Activated T-cell treated with anti-CD3 and anti-CD28 coated beads, Interleukin-2, amount 50 U/mL, for 24 hours (primary cell): ENCODE measurements at regions not wholly inside any gene's neighbourhood (a gene's known extent, or its start where the extent isn't known, plus 50 kb on each side); places are given as distances from the start of the nearest gene placed in this dataset.
A peak's percentile ranks its signal among the peaks of the same experiment; 100 is the strongest.

ENCODE experiments used
- DNase-seq: peaks from one replicate; pipeline ENCODE4 v3.0.0-alpha.2; 2020
- H3K27ac Mint-ChIP-seq: 2 replicates; pipeline ENCODE4 v1.8.0; 2020; ENCODE audit warnings: mild to moderate bottlenecking, mixed read lengths
- H3K27me3 Mint-ChIP-seq: 2 replicates; pipeline ENCODE4 v1.8.0; 2020; ENCODE audit warnings: mixed read lengths
- H3K36me3 Mint-ChIP-seq: 2 replicates; pipeline ENCODE4 v1.8.0; 2020; ENCODE audit warnings: low read depth, mixed read lengths
- H3K4me1 Mint-ChIP-seq: 2 replicates; pipeline ENCODE4 v1.8.0; 2020; ENCODE audit warnings: low read depth, mixed read lengths
- H3K4me3 Mint-ChIP-seq: 2 replicates; pipeline ENCODE4 v1.8.0; 2020; ENCODE audit warnings: mild to moderate bottlenecking, moderate library complexity, mixed read lengths
- H3K9me3 Mint-ChIP-seq: 2 replicates; pipeline ENCODE4 v1.8.0; 2020; ENCODE audit warnings: mixed read lengths

GRCh38 chr4:174438711-174439110 is 83.6 kb downstream of the HPGD start:
- H3K4me3 Mint-ChIP-seq: no peak overlapping the region
- DNase-seq: no peak
- H3K36me3 Mint-ChIP-seq: no peaks in the 10 kb centered on the region
- H3K4me1 Mint-ChIP-seq: no peaks in the 10 kb centered on the region
- no peaks in the 10 kb centered on the region for H3K27me3 Mint-ChIP-seq
- H3K9me3 Mint-ChIP-seq: no peaks in the 10 kb centered on the region
- no peak overlapping the region for H3K27ac Mint-ChIP-seq

GRCh38 chr4:174437749-174438148 is 84.5 kb downstream of the HPGD start:
- Mint-ChIP-seq H3K27me3 (no peaks in the 10 kb centered on the region), H3K4me1 (no peaks in the 10 kb centered on the region), H3K27ac (no peak overlapping the region), H3K36me3 (no peaks in the 10 kb centered on the region), H3K9me3 (no peaks in the 10 kb centered on the region), H3K4me3 (no peak overlapping the region)
- DNase-seq: no peak

GRCh38 chr4:174437324-174437723 is 85.0 kb downstream of the HPGD start:
- Mint-ChIP-seq H3K4me3 (no peak overlapping the region), H3K27ac (no peak overlapping the region), H3K27me3 (no peaks in the 10 kb centered on the region), H3K36me3 (no peaks in the 10 kb centered on the region), H3K9me3 (no peaks in the 10 kb centered on the region), H3K4me1 (no peaks in the 10 kb centered on the region)
- no peak for DNase-seq

GRCh38 chr4:174436377-174436776 is 85.9 kb downstream of the HPGD start:
- Mint-ChIP-seq H3K9me3 (no peaks in the 10 kb centered on the region), H3K4me1 (no peaks in the 10 kb centered on the region), H3K27me3 (no peaks in the 10 kb centered on the region), H3K36me3 (no peaks in the 10 kb centered on the region), H3K4me3 (no peak overlapping the region), H3K27ac (no peak overlapping the region)
- no peak for DNase-seq

GRCh38 chr4:174435974-174436373 is 86.3 kb downstream of the HPGD start:
- no peak overlapping the region for H3K27ac Mint-ChIP-seq
- H3K4me3 Mint-ChIP-seq: no peak overlapping the region
- no peaks in the 10 kb centered on the region for H3K36me3 Mint-ChIP-seq
- H3K4me1 Mint-ChIP-seq: no peaks in the 10 kb centered on the region
- no peaks in the 10 kb centered on the region for H3K9me3 Mint-ChIP-seq
- DNase-seq: no peak
- H3K27me3 Mint-ChIP-seq: no peaks in the 10 kb centered on the region

GRCh38 chr4:174434455-174434854 is 87.8 kb downstream of the HPGD start:
- Mint-ChIP-seq H3K36me3 (no peaks in the 10 kb centered on the region), H3K27ac (no peak overlapping the region), H3K9me3 (no peaks in the 10 kb centered on the region), H3K27me3 (no peaks in the 10 kb centered on the region), H3K4me1 (no peaks in the 10 kb centered on the region), H3K4me3 (no peak overlapping the region)
- DNase-seq: no peak

- Mint-ChIP-seq H3K27ac (no peak overlapping the region), H3K4me3 (no peak overlapping the region), H3K4me1 (no peaks in the 10 kb centered on the region), H3K9me3 (no peaks in the 10 kb centered on the region), H3K27me3 (no peaks in the 10 kb centered on the region), H3K36me3 (no peaks in the 10 kb centered on the region)
- DNase-seq: no peak
Measured at GRCh38 chr4:174430576-174430975, 91.7 kb downstream of the HPGD start.

- Mint-ChIP-seq H3K9me3 (no peaks in the 10 kb centered on the region), H3K4me1 (no peaks in the 10 kb centered on the region), H3K36me3 (no peaks in the 10 kb centered on the region), H3K27me3 (no peaks in the 10 kb centered on the region), H3K27ac (no peak overlapping the region), H3K4me3 (no peak overlapping the region)
- DNase-seq: no peak
Measured at GRCh38 chr4:174429701-174430410, 92.4 kb downstream of the HPGD start.

- no peaks in the 10 kb centered on the region for H3K9me3 Mint-ChIP-seq
- no peak overlapping the region for H3K4me3 Mint-ChIP-seq
- H3K27ac Mint-ChIP-seq: no peak overlapping the region
- no peaks in the 10 kb centered on the region for H3K36me3 Mint-ChIP-seq
- DNase-seq: no peak
- no peaks in the 10 kb centered on the region for H3K27me3 Mint-ChIP-seq
- H3K4me1 Mint-ChIP-seq: peaks cover 10% of the 10 kb centered on the region
Measured at GRCh38 chr4:174427571-174428140, 94.6 kb downstream of the HPGD start.

- H3K9me3 Mint-ChIP-seq: no peaks in the 10 kb centered on the region
- no peak for DNase-seq
- no peak overlapping the region for H3K4me3 Mint-ChIP-seq
- no peak overlapping the region for H3K27ac Mint-ChIP-seq
- H3K4me1 Mint-ChIP-seq: peaks cover 18% of the 10 kb centered on the region
- no peaks in the 10 kb centered on the region for H3K27me3 Mint-ChIP-seq
- H3K36me3 Mint-ChIP-seq: no peaks in the 10 kb centered on the region
Measured at GRCh38 chr4:174425669-174426068, 96.6 kb downstream of the HPGD start.

GRCh38 chr4:174423257-174423944 is 98.9 kb downstream of the HPGD start:
- no peaks in the 10 kb centered on the region for H3K36me3 Mint-ChIP-seq
- peaks cover 27% of the 10 kb centered on the region for H3K4me1 Mint-ChIP-seq
- H3K27ac Mint-ChIP-seq: peak overlapping the region; percentile 69
- H3K9me3 Mint-ChIP-seq: no peaks in the 10 kb centered on the region
- no peaks in the 10 kb centered on the region for H3K27me3 Mint-ChIP-seq
- DNase-seq: no peak
- peak overlapping the region; percentile 23 for H3K4me3 Mint-ChIP-seq

- no peaks in the 10 kb centered on the region for H3K27me3 Mint-ChIP-seq
- peaks cover 27% of the 10 kb centered on the region for H3K4me1 Mint-ChIP-seq
- no peaks in the 10 kb centered on the region for H3K9me3 Mint-ChIP-seq
- no peak overlapping the region for H3K4me3 Mint-ChIP-seq
- H3K27ac Mint-ChIP-seq: no peak overlapping the region
- no peaks in the 10 kb centered on the region for H3K36me3 Mint-ChIP-seq
- no peak for DNase-seq
Measured at GRCh38 chr4:174422893-174423256, 99.4 kb downstream of the HPGD start.

GRCh38 chr4:174420316-174420715 is 102.0 kb downstream of the HPGD start:
- Mint-ChIP-seq H3K4me1 (peaks cover 27% of the 10 kb centered on the region), H3K9me3 (no peaks in the 10 kb centered on the region), H3K4me3 (no peak overlapping the region), H3K36me3 (no peaks in the 10 kb centered on the region), H3K27me3 (peaks cover 3% of the 10 kb centered on the region), H3K27ac (no peak overlapping the region)
- no peak for DNase-seq

- no peak for DNase-seq
- no peak overlapping the region for H3K27ac Mint-ChIP-seq
- H3K4me1 Mint-ChIP-seq: peaks cover 26% of the 10 kb centered on the region
- H3K36me3 Mint-ChIP-seq: no peaks in the 10 kb centered on the region
- no peak overlapping the region for H3K4me3 Mint-ChIP-seq
- H3K9me3 Mint-ChIP-seq: no peaks in the 10 kb centered on the region
- peaks cover 3% of the 10 kb centered on the region for H3K27me3 Mint-ChIP-seq
Measured at GRCh38 chr4:174418640-174419212, 103.6 kb downstream of the HPGD start.
